ENCODE measurements at regions not wholly inside any gene's neighbourhood (a gene's known extent, or its start where the extent isn't known, plus 50 kb on each side); places are given as distances from the start of the nearest gene placed in this dataset.
"Not testable (repeated sequence)": the region's sequence is repeated elsewhere in the genome, so short reads cannot be mapped to it uniquely, and the experiment has no call there.

- no peaks in the 10 kb centered on the region for H3K27me3 ChIP-seq
- DNase-seq (ENCODE audit: low spot score in 2 of 2): peak in 1 of 2 donors; percentile 43
- TF ChIP-seq CTCF (IDR thresholded peaks at IDR 0.05): no peak
- H3K9me3 ChIP-seq: no peaks in the 10 kb centered on the region
- intact Hi-C loops (cut with DNase I): no loop called here
- no peaks in the 10 kb centered on the region for H3K4me1 ChIP-seq
- H3K36me3 ChIP-seq: no peaks in the 10 kb centered on the region
- H3K27ac ChIP-seq: no peak overlapping the region
- no peak overlapping the region for H3K4me3 ChIP-seq
Measured at GRCh38 chr6:170038708-170039107, 252.2 kb downstream of the DLL1 start.

GRCh38 chr6:170038251-170038650, 252.6 kb downstream of the DLL1 start:
- H3K36me3 ChIP-seq: no peaks in the 10 kb centered on the region
- H3K4me1 ChIP-seq: no peaks in the 10 kb centered on the region
- no peak for TF ChIP-seq CTCF (IDR thresholded peaks at IDR 0.05)
- no peak for DNase-seq (ENCODE audit: low spot score in 2 of 2)
- no peak overlapping the region for H3K4me3 ChIP-seq
- H3K27me3 ChIP-seq: no peaks in the 10 kb centered on the region
- no peaks in the 10 kb centered on the region for H3K9me3 ChIP-seq
- no peak overlapping the region for H3K27ac ChIP-seq
- intact Hi-C loops (cut with DNase I): no loop called here

- no peak for TF ChIP-seq CTCF (IDR thresholded peaks at IDR 0.05)
- intact Hi-C loops (cut with DNase I): no loop called here
Measured at GRCh38 chr6:170037541-170038250, 253.2 kb downstream of the DLL1 start.

GRCh38 chr6:170036916-170037315, 254.0 kb downstream of the DLL1 start:
- intact Hi-C loops (cut with DNase I): no loop called here
- Histone ChIP-seq H3K9me3 (no peaks in the 10 kb centered on the region), H3K36me3 (no peaks in the 10 kb centered on the region), H3K4me3 (no peak overlapping the region), H3K4me1 (no peaks in the 10 kb centered on the region), H3K27me3 (no peaks in the 10 kb centered on the region), H3K27ac (no peak overlapping the region)
- DNase-seq (ENCODE audit: low spot score in 2 of 2): peak in 1 of 2 donors; percentile 43
- TF ChIP-seq CTCF (IDR thresholded peaks at IDR 0.05): no peak

More at GRCh38 chr6:170037541-170038250, 253.2 kb downstream of the DLL1 start:
- H3K27ac ChIP-seq: no peak overlapping the region
- H3K27me3 ChIP-seq: no peaks in the 10 kb centered on the region
- no peaks in the 10 kb centered on the region for H3K4me1 ChIP-seq
- no peak overlapping the region for H3K4me3 ChIP-seq
- H3K9me3 ChIP-seq: no peaks in the 10 kb centered on the region
- DNase-seq (ENCODE audit: low spot score in 2 of 2): peak in 1 of 2 donors; percentile 58
- no peaks in the 10 kb centered on the region for H3K36me3 ChIP-seq

GRCh38 chr6:170036367-170036766, 254.5 kb downstream of the DLL1 start:
- intact Hi-C loops (cut with DNase I); H3K27me3 ChIP-seq; H3K36me3 ChIP-seq; H3K4me3 ChIP-seq; H3K4me1 ChIP-seq; H3K27ac ChIP-seq; H3K9me3 ChIP-seq: not testable (repeated sequence)
- peak in 1 of 2 donors; percentile 12 for DNase-seq (ENCODE audit: low spot score in 2 of 2)

GRCh38 chr6:170035901-170036304, 255.0 kb downstream of the DLL1 start:
- no peaks in the 10 kb centered on the region for H3K9me3 ChIP-seq
- peak in 1 of 2 donors; percentile 12 for DNase-seq (ENCODE audit: low spot score in 2 of 2)
- no peaks in the 10 kb centered on the region for H3K27me3 ChIP-seq
- no peaks in the 10 kb centered on the region for H3K4me1 ChIP-seq
- H3K27ac ChIP-seq: no peak overlapping the region
- TF ChIP-seq CTCF (IDR thresholded peaks at IDR 0.05): no peak
- intact Hi-C loops (cut with DNase I): no loop called here
- no peak overlapping the region for H3K4me3 ChIP-seq
- H3K36me3 ChIP-seq: no peaks in the 10 kb centered on the region
